Fibroblast of skin of scalp (primary cell): ENCODE measurements at regions not wholly inside any gene's neighbourhood (a gene's known extent, or its start where the extent isn't known, plus 50 kb on each side); places are given as distances from the start of the nearest gene placed in this dataset.

Experiments
- DNase-seq: peaks from one replicate; pipeline ENCODE4 v3.0.0-alpha.2; 2013

GRCh38 chr11:45518141-45518832 is 147.1 kb downstream of the CHST1 start:
- DNase-seq = no peak

GRCh38 chr11:45517171-45517770 is 148.2 kb downstream of the CHST1 start:
- peak; percentile 8 for DNase-seq

GRCh38 chr11:45513821-45514340 is 151.5 kb downstream of the CHST1 start:
- DNase-seq = no peak

GRCh38 chr11:45512471-45513148 is 152.8 kb downstream of the CHST1 start:
- no peak for DNase-seq

GRCh38 chr11:45511566-45511965 is 153.9 kb downstream of the CHST1 start:
- DNase-seq = no peak

- DNase-seq = no peak
Observed at GRCh38 chr11:45507916-45508315, 157.5 kb downstream of the CHST1 start.

GRCh38 chr11:45503311-45503710 is 162.1 kb downstream of the CHST1 start:
- DNase-seq = no peak

- no peak for DNase-seq
Observed at GRCh38 chr11:45502226-45502545, 163.2 kb downstream of the CHST1 start.

- no peak for DNase-seq
Observed at GRCh38 chr11:45501392-45502225, 163.8 kb downstream of the CHST1 start.

- no peak for DNase-seq
Observed at GRCh38 chr11:45500451-45500850, 165.0 kb downstream of the CHST1 start.

GRCh38 chr11:45494738-45495137 is 170.7 kb downstream of the CHST1 start:
- DNase-seq = no peak

GRCh38 chr11:45489281-45489905 is 176.0 kb downstream of the CHST1 start:
- no peak for DNase-seq

- no peak for DNase-seq
Observed at GRCh38 chr11:45486461-45486860, 179.0 kb downstream of the CHST1 start.

- DNase-seq = peak; percentile 17
Observed at GRCh38 chr11:45485070-45485707, 180.2 kb downstream of the CHST1 start.

- DNase-seq = no peak
Observed at GRCh38 chr11:45484326-45484883, 181.0 kb downstream of the CHST1 start.

GRCh38 chr11:45483416-45483815 is 182.0 kb downstream of the CHST1 start:
- no peak for DNase-seq

- no peak for DNase-seq
Observed at GRCh38 chr11:45482331-45482730, 183.1 kb downstream of the CHST1 start.

- DNase-seq = no peak
Observed at GRCh38 chr11:45481026-45481425, 184.4 kb downstream of the CHST1 start.

- DNase-seq = no peak
Observed at GRCh38 chr11:45477588-45477987, 187.8 kb downstream of the CHST1 start.

GRCh38 chr11:45476126-45476525 is 189.3 kb downstream of the CHST1 start:
- no peak for DNase-seq

GRCh38 chr11:45475173-45475572 is 189.0 kb upstream of the SYT13 start:
- no peak for DNase-seq
